K562 (cell line): ENCODE measurements at regions not wholly inside any gene's neighbourhood (a gene's known extent, or its start where the extent isn't known, plus 50 kb on each side); places are given as distances from the start of the nearest gene placed in this dataset.

Experiments used
- ATAC-seq: fragments of 200-7000 bp; cut with Tn5 transposase; 3 replicates; pipeline ENCODE4 v1.9.1; 2020; ENCODE audit warnings: moderate library complexity
- BruUV-seq: library from RNA; stranded (reverse); fragments of 400-500 nt; replicated peaks from 2 replicates; lab custom pipeline; 2021; lab: Mats Ljungman, UMichigan
- CTCF ChIA-PET: fragments of 300-600 bp; formaldehyde crosslinking; extraction: SDS; loops from one replicate; lab custom pipeline; 2021; ENCODE audit warnings: low intra/inter-chr PET ratio; lab: Yijun Ruan, JAX
- POLR2A ChIA-PET: fragments of 300-600, 350-650 bp; sonication (Branson Sonifier 250); formaldehyde crosslinking; extraction: SDS; loops from one replicate; lab custom pipeline; 2021; ENCODE audit warnings: antibody characterized with exemption, inconsistent platforms; lab: Yijun Ruan, JAX
- DNase-seq, 4 experiments: peaks; one replicate each; pipeline versions ENCODE4 v3.0.0 to v3.0.0-alpha.2; 2011 to 2018; ENCODE audit warnings: low spot score in 3 of 4, mixed read lengths in 3 of 4; ENCODE audit errors: extremely low read depth in 1 of 4
- FAIRE-seq: peaks from 2 replicates; lab custom pipeline; 2011; peaks lifted over from hg19 to GRCh38; lab: Jason Lieb, UNC
- H2AFZ ChIP-seq: 2 replicates; pipeline ENCODE4 v1.6.0; 2011; ENCODE audit warnings: low read depth, low read length, control low read depth, inconsistent platforms
- H3K27ac ChIP-seq: fragments of 200-600 bp; 3 replicates; pipeline ENCODE4 v1.8.0; 2011; ENCODE audit warnings: low read depth, mild to moderate bottlenecking, control low read depth, inconsistent platforms, low read length, moderate library complexity, mixed read lengths; ENCODE audit errors: extremely low read depth
- H3K27me3 ChIP-seq, 2 experiments: fragments of 300-600 bp in 1 of 2; 2 replicates in 1 of 2; 3 replicates in 1 of 2; pipeline versions ENCODE4 v1.6.0 to v1.8.0; 2011; ENCODE audit warnings: inconsistent platforms in 2 of 2, low read length in 2 of 2, mild to moderate bottlenecking in 1 of 2, mixed read lengths in 1 of 2, moderate library complexity in 1 of 2; ENCODE audit not compliant: control insufficient read depth in 2 of 2, insufficient read depth in 2 of 2
- H3K36me3 ChIP-seq: fragments of 300-600 bp; 3 replicates; pipeline ENCODE4 v1.8.0; 2011; ENCODE audit warnings: mild to moderate bottlenecking, low read length, inconsistent platforms; ENCODE audit not compliant: control insufficient read depth, insufficient read depth
- H3K4me1 ChIP-seq, 2 experiments: fragments of 200-600 bp in 1 of 2; replicated peaks in 1 of 2; 2 replicates in 1 of 2; 3 replicates in 1 of 2; pipeline versions ENCODE4 v1.5.1 to v1.8.0; 2011; ENCODE audit warnings: inconsistent platforms in 2 of 2, low read length in 2 of 2, mild to moderate bottlenecking in 1 of 2, mixed read lengths in 1 of 2, moderate library complexity in 1 of 2; ENCODE audit not compliant: control insufficient read depth in 2 of 2, insufficient read depth in 2 of 2
- H3K4me2 ChIP-seq: 2 replicates; pipeline ENCODE4 v1.6.1; 2011; ENCODE audit warnings: low read length, control low read depth, inconsistent platforms, mixed read lengths; ENCODE audit not compliant: insufficient read depth
- H3K4me3 ChIP-seq: fragments of 200-600 bp; sonication (generic), shearing (Covaris generic); 2 replicates; pipeline ENCODE4 v1.5.1; 2016; ENCODE audit warnings: control low read depth, inconsistent platforms
- H3K79me2 ChIP-seq: fragments of 200-600 bp; 3 replicates; pipeline ENCODE4 v1.8.0; 2011; ENCODE audit warnings: low read length, inconsistent platforms; ENCODE audit not compliant: control insufficient read depth, insufficient read depth
- H3K9ac ChIP-seq, 2 experiments: 2 replicates each; pipeline versions ENCODE4 v1.6.0 to v1.6.1; 2011; ENCODE audit warnings: low read depth in 2 of 2, low read length in 2 of 2, control low read depth in 1 of 2, inconsistent platforms in 1 of 2, mild to moderate bottlenecking in 1 of 2, mixed read lengths in 1 of 2; ENCODE audit not compliant: insufficient read depth in 1 of 2
- H3K9me1 ChIP-seq: one replicate; pipeline ENCODE4 v1.6.0; 2011; ENCODE audit warnings: inconsistent platforms, mild to moderate bottlenecking, low read length, moderate library complexity; ENCODE audit not compliant: control insufficient read depth, insufficient read depth
- H3K9me3 ChIP-seq: replicated peaks from 2 replicates; pipeline ENCODE4 v1.5.1; 2011; ENCODE audit warnings: low read depth, low read length, inconsistent platforms; ENCODE audit not compliant: control insufficient read depth, insufficient read depth
- H4K20me1 ChIP-seq: replicated peaks from 2 replicates; pipeline ENCODE4 v1.6.1; 2011; ENCODE audit warnings: low read length, inconsistent platforms, mixed read lengths; ENCODE audit not compliant: control insufficient read depth, insufficient read depth
- ARHGAP35 ChIP-seq: fragments of 450-650 bp; IDR thresholded peaks from 2 replicates; pipeline ENCODE4 v1.6.1; 2018; ENCODE audit not compliant: partially characterized antibody
- CBFA2T3 ChIP-seq: fragments of 450-650 bp; IDR thresholded peaks from 2 replicates; pipeline ENCODE4 v1.6.1; 2017
- CREM ChIP-seq: IDR thresholded peaks from 2 replicates; pipeline ENCODE4 v1.6.1; 2014; ENCODE audit warnings: antibody characterized with exemption, low read depth
- HDAC2 ChIP-seq: fragments of 450-650 bp; IDR thresholded peaks from 2 replicates; pipeline ENCODE4 v1.6.1; 2016; ENCODE audit warnings: mild to moderate bottlenecking
- NCOA6 ChIP-seq: fragments of 450-650 bp; IDR thresholded peaks from 2 replicates; pipeline ENCODE4 v1.6.1; 2017; ENCODE audit warnings: mild to moderate bottlenecking
- SIN3A ChIP-seq, 2 experiments: fragments of 150-350 bp in 1 of 2; IDR thresholded peaks; 2 replicates each; pipeline ENCODE4 v1.6.1; 2011 to 2016; ENCODE audit warnings: borderline replicate concordance in 2 of 2, low read depth in 2 of 2, low read length in 2 of 2, mild to moderate bottlenecking in 2 of 2, moderate library complexity in 2 of 2; ENCODE audit not compliant: control insufficient read depth in 1 of 2
- SIX5 ChIP-seq, 2 experiments: IDR thresholded peaks; 2 replicates each; pipeline ENCODE4 v1.6.1; 2011; ENCODE audit warnings: low read length in 2 of 2, borderline replicate concordance in 1 of 2, low read depth in 1 of 2, mild to moderate bottlenecking in 1 of 2, moderate library complexity in 1 of 2; ENCODE audit not compliant: insufficient read depth in 1 of 2
- SMARCC2 ChIP-seq: fragments of 450-650 bp; IDR thresholded peaks from 2 replicates; pipeline ENCODE4 v1.6.1; 2017; ENCODE audit warnings: antibody characterized with exemption, moderate library complexity, mild to moderate bottlenecking, low read depth
- SRSF1 ChIP-seq: fragments of 200-400 bp; formaldehyde crosslinking; IDR thresholded peaks from 2 replicates; pipeline ENCODE4 v1.6.1; 2017; ENCODE audit warnings: mild to moderate bottlenecking, low read depth, low read length, moderate library complexity
- STAT5B ChIP-seq: fragments of 250-450 bp; sonication (Bioruptor Pico); IDR thresholded peaks from 2 replicates; pipeline ENCODE4 v1.8.0; 2021; ENCODE audit warnings: mild to moderate bottlenecking, inconsistent platforms
- ZSCAN29 ChIP-seq: fragments of 450-650 bp; IDR thresholded peaks from 2 replicates; pipeline ENCODE4 v1.6.1; 2017
- WGBS: fragments of 100-300 bp; shearing (Covaris generic); methylation state at CpG from one replicate; pipeline ENCODE4 v1.1.6; 2016; ENCODE audit warnings: low coverage, mixed read lengths; ENCODE audit not compliant: insufficient coverage; ENCODE audit errors: missing lambda C conversion rate; 5-methylcytosine and 5-hydroxymethylcytosine counted together
- in situ Hi-C: fragments of 300-500 bp; cut with MboI; formaldehyde crosslinking; loops from 4 replicates; pipeline ENCODE4 v1.15.0; 2018; ENCODE audit warnings: inconsistent platforms, mixed read lengths
- intact Hi-C: fragments of 100-400 bp; cut with micrococcal nuclease; formaldehyde crosslinking; loops from 2 replicates; pipeline ENCODE4 v1.14.2; 2022

- in situ Hi-C loops, result no loop called here
- ChIA-PET CTCF (no interaction called here), POLR2A (no interaction called here)
- no peak for DNase-seq
- no peak for FAIRE-seq
- TF ChIP-seq ARHGAP35 (no peak), STAT5B (CRISPR knock-in tag) (no peak), SRSF1 (no peak), ZSCAN29 (no peak), CBFA2T3 (no peak), CREM (no peak), SIN3A (IDR thresholded peaks at IDR 0.05; ENCODE audit: borderline replicate concordance in 2 of 2, control insufficient read depth in 1 of 2, low read depth in 2 of 2, low read length in 2 of 2) (no peak), HDAC2 (no peak), SIX5 (IDR thresholded peaks at IDR 0.05; ENCODE audit: borderline replicate concordance in 1 of 2, insufficient read depth in 1 of 2, low read depth in 1 of 2, low read length in 2 of 2) (no peak), SMARCC2 (no peak), NCOA6 (no peak)
- Histone ChIP-seq H3K9me1 (no peaks in the 10 kb centered on the region), H3K36me3 (no peaks in the 10 kb centered on the region), H3K9me3 (no peaks in the 10 kb centered on the region), H4K20me1 (no peaks in the 10 kb centered on the region), H3K4me3 (no peak overlapping the region), H3K79me2 (no peaks in the 10 kb centered on the region), H2AFZ (no peak overlapping the region), H3K4me2 (no peak overlapping the region), H3K4me1 (no peaks in the 10 kb centered on the region), H3K27ac (no peak overlapping the region), H3K27me3 (no peaks in the 10 kb centered on the region), H3K9ac (no peak overlapping the region)
- BruUV-seq, result no TSS peak
- intact Hi-C loops, result no loop called here
- 2% methylated on average over 2 of the region's 2 CpGs for WGBS
- no peak for ATAC-seq
These were observed 745.6 kb upstream of the LUZP2 start for GRCh38 chr11:23751280-23751679.
